ENCODE measurements at regions not wholly inside any gene's neighbourhood (a gene's known extent, or its start where the extent isn't known, plus 50 kb on each side); places are given as distances from the start of the nearest gene placed in this dataset.

DNA sequence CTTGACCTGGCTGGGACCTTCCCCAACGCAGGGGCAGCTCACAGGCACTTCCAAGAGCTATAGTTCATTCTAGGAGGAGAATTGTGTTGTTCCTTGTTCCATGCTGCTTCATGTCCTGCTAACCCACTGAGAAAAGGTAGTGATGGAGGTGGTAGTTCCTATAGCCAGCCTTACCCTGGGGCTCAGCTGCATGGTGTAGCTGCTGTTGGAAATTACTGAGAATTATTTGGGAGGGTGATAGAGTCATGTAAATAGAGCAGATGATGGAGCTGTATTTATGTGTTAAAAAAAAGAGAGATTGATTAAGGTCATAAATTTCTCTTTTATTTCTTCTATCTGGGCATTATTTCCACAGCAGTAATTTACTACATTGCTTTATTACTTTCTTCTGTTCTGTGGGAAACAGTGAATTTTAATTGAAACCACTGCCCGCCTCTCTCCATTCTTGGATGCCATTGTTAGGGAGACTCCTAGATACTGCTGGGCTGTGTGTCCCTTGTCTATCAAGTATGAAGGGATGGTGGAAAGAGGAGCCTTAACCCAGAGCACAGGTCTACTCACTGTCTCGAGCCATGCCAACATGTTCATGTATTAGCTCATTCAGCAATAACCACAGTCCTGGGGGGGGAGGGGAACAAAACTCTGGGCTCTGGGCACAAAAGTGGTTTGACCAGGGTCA, 309.2 kb downstream of the FAT3 start:
- TF ChIP-seq, protein P1, sequence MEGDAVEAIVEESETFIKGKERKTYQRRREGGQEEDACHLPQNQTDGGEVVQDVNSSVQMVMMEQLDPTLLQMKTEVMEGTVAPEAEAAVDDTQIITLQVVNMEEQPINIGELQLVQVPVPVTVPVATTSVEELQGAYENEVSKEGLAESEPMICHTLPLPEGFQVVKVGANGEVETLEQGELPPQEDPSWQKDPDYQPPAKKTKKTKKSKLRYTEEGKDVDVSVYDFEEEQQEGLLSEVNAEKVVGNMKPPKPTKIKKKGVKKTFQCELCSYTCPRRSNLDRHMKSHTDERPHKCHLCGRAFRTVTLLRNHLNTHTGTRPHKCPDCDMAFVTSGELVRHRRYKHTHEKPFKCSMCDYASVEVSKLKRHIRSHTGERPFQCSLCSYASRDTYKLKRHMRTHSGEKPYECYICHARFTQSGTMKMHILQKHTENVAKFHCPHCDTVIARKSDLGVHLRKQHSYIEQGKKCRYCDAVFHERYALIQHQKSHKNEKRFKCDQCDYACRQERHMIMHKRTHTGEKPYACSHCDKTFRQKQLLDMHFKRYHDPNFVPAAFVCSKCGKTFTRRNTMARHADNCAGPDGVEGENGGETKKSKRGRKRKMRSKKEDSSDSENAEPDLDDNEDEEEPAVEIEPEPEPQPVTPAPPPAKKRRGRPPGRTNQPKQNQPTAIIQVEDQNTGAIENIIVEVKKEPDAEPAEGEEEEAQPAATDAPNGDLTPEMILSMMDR (IDR thresholded peaks at IDR 0.05), result no peak
- no peak for TF ChIP-seq ZFX (IDR thresholded peaks at IDR 0.05; ENCODE audit: borderline replicate concordance)
